ENCODE measurements at regions not wholly inside any gene's neighbourhood (a gene's known extent, or its start where the extent isn't known, plus 50 kb on each side); places are given as distances from the start of the nearest gene placed in this dataset.

DNA sequence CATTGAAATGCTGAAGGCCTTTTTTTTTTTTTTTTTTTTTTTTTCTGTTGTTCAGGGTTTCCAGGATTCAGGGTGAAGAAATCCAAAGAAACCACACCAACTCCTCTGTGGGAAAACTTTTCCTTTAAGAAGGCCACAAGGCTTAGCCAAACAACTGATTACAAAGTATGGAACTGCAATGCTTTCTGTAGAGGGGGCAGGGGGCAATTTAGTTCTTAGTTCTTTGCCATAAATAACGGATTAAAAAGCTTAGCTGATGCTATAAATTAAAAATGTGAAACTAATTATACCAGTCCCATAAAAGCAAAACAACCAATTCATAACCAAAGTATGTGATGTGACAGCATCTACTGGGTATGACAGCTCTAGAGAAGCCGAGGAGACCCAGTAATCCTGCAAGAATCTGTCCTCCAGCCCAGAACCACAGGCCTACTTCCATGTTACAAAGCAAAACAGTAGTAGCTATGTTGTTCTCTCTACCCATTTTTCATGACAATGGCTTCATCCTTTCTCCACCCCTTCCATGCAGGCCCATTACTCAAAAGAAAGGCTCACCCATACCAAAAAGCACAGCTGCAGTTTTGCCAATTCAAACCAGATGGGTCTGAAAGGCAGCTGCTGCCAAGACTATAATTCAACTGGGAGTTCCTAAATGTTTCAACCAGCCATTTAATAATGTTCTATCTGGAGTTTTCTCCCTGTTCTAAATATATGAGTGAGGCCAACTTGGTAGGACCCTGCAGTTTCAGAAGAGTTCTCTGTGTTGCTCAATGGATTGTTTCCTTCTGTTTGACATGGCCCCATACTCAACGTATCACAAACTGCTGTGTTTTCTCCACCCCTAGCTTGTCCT is 167.1 kb upstream of the ZFHX3 start:
- no peak overlapping the region for H3K4me3 ChIP-seq
- H3K27ac ChIP-seq (replicated peaks in 1 of 4) = peak overlapping the region in 2 of 4 donors; percentile 38 to 48
- TF ChIP-seq POLR2AphosphoS5 (IDR thresholded peaks at IDR 0.05) (peak in 1 of 2 donors; percentile 26), EP300 (IDR thresholded peaks at IDR 0.05) (no peak)
- H3K9me3 ChIP-seq = peaks cover 0 to 7% (median 0%) of the 10 kb centered on the region in 4 donors
- no peaks in the 10 kb centered on the region for H3K27me3 ChIP-seq
- 76% methylated on average over 3 of the region's 3 CpGs for WGBS
- no peaks in the 10 kb centered on the region for H3K4me1 ChIP-seq
- no peak for DNase-seq (ENCODE audit: extremely low spot score)
- no peaks in the 10 kb centered on the region for H3K36me3 ChIP-seq
- intact Hi-C loops (cut with DNase I) = no loop called here

GRCh38 chr16:73213732-73214455 is 166.0 kb upstream of the ZFHX3 start:
- no peak for DNase-seq (ENCODE audit: extremely low spot score)
- 73% methylated on average over 10 of the region's 10 CpGs for WGBS
- no peak for TF ChIP-seq EP300 (IDR thresholded peaks at IDR 0.05)
- no peak for TF ChIP-seq POLR2AphosphoS5 (IDR thresholded peaks at IDR 0.05)
- TF ChIP-seq POLR2A (IDR thresholded peaks at IDR 0.05; ENCODE audit: low read depth) = no peak
- TF ChIP-seq, protein P1, sequence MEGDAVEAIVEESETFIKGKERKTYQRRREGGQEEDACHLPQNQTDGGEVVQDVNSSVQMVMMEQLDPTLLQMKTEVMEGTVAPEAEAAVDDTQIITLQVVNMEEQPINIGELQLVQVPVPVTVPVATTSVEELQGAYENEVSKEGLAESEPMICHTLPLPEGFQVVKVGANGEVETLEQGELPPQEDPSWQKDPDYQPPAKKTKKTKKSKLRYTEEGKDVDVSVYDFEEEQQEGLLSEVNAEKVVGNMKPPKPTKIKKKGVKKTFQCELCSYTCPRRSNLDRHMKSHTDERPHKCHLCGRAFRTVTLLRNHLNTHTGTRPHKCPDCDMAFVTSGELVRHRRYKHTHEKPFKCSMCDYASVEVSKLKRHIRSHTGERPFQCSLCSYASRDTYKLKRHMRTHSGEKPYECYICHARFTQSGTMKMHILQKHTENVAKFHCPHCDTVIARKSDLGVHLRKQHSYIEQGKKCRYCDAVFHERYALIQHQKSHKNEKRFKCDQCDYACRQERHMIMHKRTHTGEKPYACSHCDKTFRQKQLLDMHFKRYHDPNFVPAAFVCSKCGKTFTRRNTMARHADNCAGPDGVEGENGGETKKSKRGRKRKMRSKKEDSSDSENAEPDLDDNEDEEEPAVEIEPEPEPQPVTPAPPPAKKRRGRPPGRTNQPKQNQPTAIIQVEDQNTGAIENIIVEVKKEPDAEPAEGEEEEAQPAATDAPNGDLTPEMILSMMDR (IDR thresholded peaks at IDR 0.05) = no peak
- H3K9me3 ChIP-seq = peaks cover 0 to 7% (median 0%) of the 10 kb centered on the region in 4 donors
- intact Hi-C loops (cut with DNase I) = no loop called here
- H3K27ac ChIP-seq (replicated peaks in 1 of 4) = no peak overlapping the region
- H3K27me3 ChIP-seq = no peaks in the 10 kb centered on the region
- H3K4me1 ChIP-seq = no peaks in the 10 kb centered on the region
- no peak overlapping the region for H3K4me3 ChIP-seq
- H3K36me3 ChIP-seq = no peaks in the 10 kb centered on the region

- TF ChIP-seq, protein P1 (IDR thresholded peaks at IDR 0.05) = no peak
- TF ChIP-seq POLR2AphosphoS5 (IDR thresholded peaks at IDR 0.05) (no peak), EP300 (IDR thresholded peaks at IDR 0.05) (no peak), POLR2A (IDR thresholded peaks at IDR 0.05; ENCODE audit: low read depth) (no peak)
- H3K4me3 ChIP-seq = no peak overlapping the region
- DNase-seq (ENCODE audit: extremely low spot score) = no peak
- WGBS = 81% methylated on average over 4 of the region's 4 CpGs
- H3K4me1 ChIP-seq = no peaks in the 10 kb centered on the region
- H3K9me3 ChIP-seq = peaks cover 0 to 7% (median 0%) of the 10 kb centered on the region in 4 donors
- no peaks in the 10 kb centered on the region for H3K27me3 ChIP-seq
- intact Hi-C loops (cut with DNase I) = no loop called here
- no peaks in the 10 kb centered on the region for H3K36me3 ChIP-seq
- no peak overlapping the region for H3K27ac ChIP-seq (replicated peaks in 1 of 4)
Measured at GRCh38 chr16:73212431-73212830, 164.5 kb upstream of the ZFHX3 start.

GRCh38 chr16:73210686-73211085 is 162.8 kb upstream of the ZFHX3 start:
- no peak for DNase-seq (ENCODE audit: extremely low spot score)
- Histone ChIP-seq H3K9me3 (peaks cover 0 to 1% (median 0%) of the 10 kb centered on the region in 4 donors), H3K4me3 (no peak overlapping the region), H3K4me1 (no peaks in the 10 kb centered on the region), H3K27ac (replicated peaks in 1 of 4) (no peak overlapping the region), H3K36me3 (no peaks in the 10 kb centered on the region), H3K27me3 (no peaks in the 10 kb centered on the region)
- intact Hi-C loops (cut with DNase I) = no loop called here
- TF ChIP-seq, protein P1 (IDR thresholded peaks at IDR 0.05) = no peak
- TF ChIP-seq EP300 (IDR thresholded peaks at IDR 0.05) (no peak), POLR2AphosphoS5 (IDR thresholded peaks at IDR 0.05) (no peak), POLR2A (IDR thresholded peaks at IDR 0.05; ENCODE audit: low read depth) (no peak)
- WGBS = 71% methylated on average over 1 of the region's 1 CpG

GRCh38 chr16:73210084-73210483 is 162.2 kb upstream of the ZFHX3 start:
- no peaks in the 10 kb centered on the region for H3K27me3 ChIP-seq
- DNase-seq (ENCODE audit: extremely low spot score) = no peak
- H3K27ac ChIP-seq (replicated peaks in 1 of 4) = no peak overlapping the region
- 84% methylated on average over 4 of the region's 4 CpGs for WGBS
- intact Hi-C loops (cut with DNase I) = no loop called here
- no peaks in the 10 kb centered on the region for H3K4me1 ChIP-seq
- no peaks in the 10 kb centered on the region for H3K9me3 ChIP-seq
- no peak overlapping the region for H3K4me3 ChIP-seq
- H3K36me3 ChIP-seq = no peaks in the 10 kb centered on the region
- TF ChIP-seq EP300 (IDR thresholded peaks at IDR 0.05) (no peak), POLR2A (IDR thresholded peaks at IDR 0.05; ENCODE audit: low read depth) (no peak), POLR2AphosphoS5 (IDR thresholded peaks at IDR 0.05) (no peak)
- TF ChIP-seq, protein P1 (IDR thresholded peaks at IDR 0.05) = no peak
